HL-60 (cell line): ENCODE measurements at regions not wholly inside any gene's neighbourhood (a gene's known extent, or its start where the extent isn't known, plus 50 kb on each side); places are given as distances from the start of the nearest gene placed in this dataset.
"Not testable (repeated sequence)": the region's sequence is repeated elsewhere in the genome, so short reads cannot be mapped to it uniquely, and the experiment has no call there.

ENCODE experiments used
- GABPA ChIP-seq: IDR thresholded peaks from 2 replicates; pipeline ENCODE4 v1.6.1; 2012; ENCODE audit warnings: low read depth
- POLR2AphosphoS5 ChIP-seq: IDR thresholded peaks from 2 replicates; pipeline ENCODE4 v1.6.1; 2012; ENCODE audit warnings: low read depth
- SPI1 ChIP-seq: IDR thresholded peaks from 2 replicates; pipeline ENCODE4 v1.6.1; 2012; ENCODE audit warnings: low read depth, mild to moderate bottlenecking, borderline replicate concordance
- TF ChIP-seq, protein P1 (sequence below): IDR thresholded peaks from one replicate; pipeline ENCODE4 v1.5.1; 2011; ENCODE audit warnings: low read length, control low read depth, inconsistent platforms; ENCODE audit not compliant: insufficient read depth
- TF ChIP-seq, protein P2 (sequence below): IDR thresholded peaks from 2 replicates; pipeline ENCODE4 v1.6.1; 2012; ENCODE audit warnings: low read depth; ENCODE audit not compliant: insufficient replicate concordance

DNA sequence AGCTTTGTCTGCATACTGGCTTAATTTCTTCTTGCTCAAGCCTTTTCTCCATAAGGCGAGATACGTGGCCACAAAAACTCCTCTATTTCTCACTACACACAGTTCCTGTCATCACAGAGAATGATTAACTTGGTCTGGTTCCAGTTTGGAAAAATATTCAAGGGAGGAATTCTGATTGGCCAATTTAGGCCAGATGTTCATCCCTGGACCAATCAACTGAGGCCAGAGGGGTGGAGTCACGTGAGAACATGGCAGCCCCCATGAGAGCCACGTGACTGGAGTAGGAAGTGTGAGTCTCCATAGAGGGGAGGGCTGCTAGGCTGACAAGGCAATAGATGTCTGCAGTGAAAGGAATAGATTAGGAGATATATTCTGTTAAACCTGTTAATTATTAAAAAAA is 200.0 kb downstream of the OTOP1 start:
- TF ChIP-seq, protein P1, sequence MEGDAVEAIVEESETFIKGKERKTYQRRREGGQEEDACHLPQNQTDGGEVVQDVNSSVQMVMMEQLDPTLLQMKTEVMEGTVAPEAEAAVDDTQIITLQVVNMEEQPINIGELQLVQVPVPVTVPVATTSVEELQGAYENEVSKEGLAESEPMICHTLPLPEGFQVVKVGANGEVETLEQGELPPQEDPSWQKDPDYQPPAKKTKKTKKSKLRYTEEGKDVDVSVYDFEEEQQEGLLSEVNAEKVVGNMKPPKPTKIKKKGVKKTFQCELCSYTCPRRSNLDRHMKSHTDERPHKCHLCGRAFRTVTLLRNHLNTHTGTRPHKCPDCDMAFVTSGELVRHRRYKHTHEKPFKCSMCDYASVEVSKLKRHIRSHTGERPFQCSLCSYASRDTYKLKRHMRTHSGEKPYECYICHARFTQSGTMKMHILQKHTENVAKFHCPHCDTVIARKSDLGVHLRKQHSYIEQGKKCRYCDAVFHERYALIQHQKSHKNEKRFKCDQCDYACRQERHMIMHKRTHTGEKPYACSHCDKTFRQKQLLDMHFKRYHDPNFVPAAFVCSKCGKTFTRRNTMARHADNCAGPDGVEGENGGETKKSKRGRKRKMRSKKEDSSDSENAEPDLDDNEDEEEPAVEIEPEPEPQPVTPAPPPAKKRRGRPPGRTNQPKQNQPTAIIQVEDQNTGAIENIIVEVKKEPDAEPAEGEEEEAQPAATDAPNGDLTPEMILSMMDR, result not testable (repeated sequence)
- TF ChIP-seq GABPA, SPI1, POLR2AphosphoS5: not testable (repeated sequence)
- TF ChIP-seq, protein P2, sequence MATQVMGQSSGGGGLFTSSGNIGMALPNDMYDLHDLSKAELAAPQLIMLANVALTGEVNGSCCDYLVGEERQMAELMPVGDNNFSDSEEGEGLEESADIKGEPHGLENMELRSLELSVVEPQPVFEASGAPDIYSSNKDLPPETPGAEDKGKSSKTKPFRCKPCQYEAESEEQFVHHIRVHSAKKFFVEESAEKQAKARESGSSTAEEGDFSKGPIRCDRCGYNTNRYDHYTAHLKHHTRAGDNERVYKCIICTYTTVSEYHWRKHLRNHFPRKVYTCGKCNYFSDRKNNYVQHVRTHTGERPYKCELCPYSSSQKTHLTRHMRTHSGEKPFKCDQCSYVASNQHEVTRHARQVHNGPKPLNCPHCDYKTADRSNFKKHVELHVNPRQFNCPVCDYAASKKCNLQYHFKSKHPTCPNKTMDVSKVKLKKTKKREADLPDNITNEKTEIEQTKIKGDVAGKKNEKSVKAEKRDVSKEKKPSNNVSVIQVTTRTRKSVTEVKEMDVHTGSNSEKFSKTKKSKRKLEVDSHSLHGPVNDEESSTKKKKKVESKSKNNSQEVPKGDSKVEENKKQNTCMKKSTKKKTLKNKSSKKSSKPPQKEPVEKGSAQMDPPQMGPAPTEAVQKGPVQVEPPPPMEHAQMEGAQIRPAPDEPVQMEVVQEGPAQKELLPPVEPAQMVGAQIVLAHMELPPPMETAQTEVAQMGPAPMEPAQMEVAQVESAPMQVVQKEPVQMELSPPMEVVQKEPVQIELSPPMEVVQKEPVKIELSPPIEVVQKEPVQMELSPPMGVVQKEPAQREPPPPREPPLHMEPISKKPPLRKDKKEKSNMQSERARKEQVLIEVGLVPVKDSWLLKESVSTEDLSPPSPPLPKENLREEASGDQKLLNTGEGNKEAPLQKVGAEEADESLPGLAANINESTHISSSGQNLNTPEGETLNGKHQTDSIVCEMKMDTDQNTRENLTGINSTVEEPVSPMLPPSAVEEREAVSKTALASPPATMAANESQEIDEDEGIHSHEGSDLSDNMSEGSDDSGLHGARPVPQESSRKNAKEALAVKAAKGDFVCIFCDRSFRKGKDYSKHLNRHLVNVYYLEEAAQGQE, result not testable (repeated sequence)
